GM23338 (cell line): ENCODE measurements at regions not wholly inside any gene's neighbourhood (a gene's known extent, or its start where the extent isn't known, plus 50 kb on each side); places are given as distances from the start of the nearest gene placed in this dataset.

ENCODE experiments used
- ATAC-seq: fragments of 200-7000 bp; cut with Tn5 transposase; 3 replicates; pipeline ENCODE4 v1.9.1; 2020
- DNase-seq: peaks from one replicate; pipeline ENCODE4 v3.0.0-alpha.2; 2015; ENCODE audit warnings: low spot score
- H2AFZ ChIP-seq: fragments of 200-600 bp; sonication (generic); 2 replicates; pipeline ENCODE4 v1.8.0; 2016; ENCODE audit warnings: antibody characterized with exemption, mild to moderate bottlenecking, moderate library complexity
- H3F3A ChIP-seq: fragments of 200-600 bp; sonication (generic); replicated peaks from 2 replicates; pipeline ENCODE4 v1.8.0; 2017; ENCODE audit warnings: antibody characterized with exemption, mixed run types, low read depth
- H3K27ac ChIP-seq: fragments of 200-600 bp; sonication (generic); 2 replicates; pipeline ENCODE4 v1.6.1; 2016; ENCODE audit warnings: low read depth
- H3K27me3 ChIP-seq: fragments of 200-600 bp; sonication (generic); 2 replicates; pipeline ENCODE4 v1.8.0; 2016; ENCODE audit warnings: mild to moderate bottlenecking, mixed run types, moderate library complexity; ENCODE audit not compliant: insufficient read depth
- H3K36me3 ChIP-seq: fragments of 200-600 bp; sonication (generic); 2 replicates; pipeline ENCODE4 v1.8.0; 2016; ENCODE audit warnings: mild to moderate bottlenecking; ENCODE audit not compliant: insufficient read depth
- H3K4me1 ChIP-seq: fragments of 200-600 bp; sonication (generic); 2 replicates; pipeline ENCODE4 v1.8.0; 2016; ENCODE audit warnings: mild to moderate bottlenecking, moderate library complexity; ENCODE audit not compliant: insufficient read depth
- H3K4me2 ChIP-seq: fragments of 200-600 bp; sonication (generic); 2 replicates; pipeline ENCODE4 v1.7.1; 2017; ENCODE audit warnings: mixed run types
- H3K4me3 ChIP-seq: fragments of 200-600 bp; sonication (generic); 2 replicates; pipeline ENCODE4 v1.6.1; 2016; ENCODE audit warnings: mixed run types
- H3K79me2 ChIP-seq: fragments of 200-600 bp; sonication (generic); replicated peaks from 2 replicates; pipeline ENCODE4 v1.8.0; 2017; ENCODE audit warnings: mild to moderate bottlenecking; ENCODE audit not compliant: insufficient read depth
- H3K9me2 ChIP-seq: fragments of 200-600 bp; sonication (generic); 2 replicates; pipeline ENCODE4 v1.8.0; 2017; ENCODE audit not compliant: insufficient read depth
- H4K20me1 ChIP-seq: fragments of 200-600 bp; sonication (generic); replicated peaks from 2 replicates; pipeline ENCODE4 v1.8.0; 2017; ENCODE audit warnings: mild to moderate bottlenecking; ENCODE audit not compliant: insufficient read depth
- H3K27ac Mint-ChIP-seq: 2 replicates; pipeline ENCODE4 v1.8.0; 2020; ENCODE audit warnings: inconsistent platforms, mild to moderate bottlenecking, moderate library complexity, mixed read lengths
- H3K27me3 Mint-ChIP-seq: 3 replicates; pipeline ENCODE4 v1.8.0; 2022; ENCODE audit warnings: low read depth, mild to moderate bottlenecking, moderate library complexity, mixed read lengths, inconsistent platforms; ENCODE audit not compliant: insufficient read depth, poor library complexity
- H3K36me3 Mint-ChIP-seq: 3 replicates; pipeline ENCODE4 v1.8.0; 2021; ENCODE audit warnings: low read depth, mild to moderate bottlenecking, inconsistent platforms, moderate library complexity, mixed read lengths
- H3K4me1 Mint-ChIP-seq: 3 replicates; pipeline ENCODE4 v1.8.0; 2020; ENCODE audit warnings: mild to moderate bottlenecking, inconsistent platforms, mixed read lengths
- H3K4me3 Mint-ChIP-seq: 3 replicates; pipeline ENCODE4 v1.8.0; 2021; ENCODE audit warnings: moderate library complexity, mild to moderate bottlenecking, inconsistent platforms, mixed read lengths
- H3K9me3 Mint-ChIP-seq: 3 replicates; pipeline ENCODE4 v1.8.0; 2020; ENCODE audit warnings: moderate library complexity, mild to moderate bottlenecking, inconsistent platforms, mixed read lengths
- CREB1 ChIP-seq: fragments of 250-450 bp; sonication (Bioruptor Pico); IDR thresholded peaks from 2 replicates; pipeline ENCODE4 v1.5.0; 2020; ENCODE audit warnings: low read depth, mild to moderate bottlenecking, moderate library complexity
- CTCF ChIP-seq, 2 experiments: fragments of 200-600 bp in 1 of 2; sonication (generic) in 1 of 2; conservative IDR thresholded peaks; 2 replicates each; pipeline versions ENCODE4 v1.5.1 to v1.6.1; 2016 to 2017; ENCODE audit warnings: antibody characterized with exemption in 2 of 2, low read depth in 2 of 2, mild to moderate bottlenecking in 2 of 2, moderate library complexity in 1 of 2
- EZH2 ChIP-seq: fragments of 200-600 bp; sonication (generic); IDR thresholded peaks from one replicate; pipeline ENCODE4 v1.8.0; 2017; ENCODE audit warnings: antibody characterized with exemption, mild to moderate bottlenecking, low read depth; ENCODE audit not compliant: unreplicated experiment
- EZH2phosphoT487 ChIP-seq: fragments of 200-600 bp; sonication (generic); IDR thresholded peaks from one replicate; pipeline ENCODE4 v1.8.1; 2018; ENCODE audit warnings: antibody characterized with exemption; ENCODE audit not compliant: unreplicated experiment
- JUNB ChIP-seq: IDR thresholded peaks from one replicate; pipeline ENCODE4 v1.6.1; 2016; ENCODE audit warnings: antibody characterized with exemption; ENCODE audit not compliant: unreplicated experiment
- NANOG ChIP-seq: IDR thresholded peaks from 2 replicates; pipeline ENCODE4 v1.6.1; 2016; ENCODE audit warnings: antibody characterized with exemption, borderline replicate concordance
- POLR2AphosphoS5 ChIP-seq: IDR thresholded peaks from 2 replicates; pipeline ENCODE4 v1.6.1; 2016; ENCODE audit warnings: antibody characterized with exemption, low read depth
- STAT1 ChIP-seq: IDR thresholded peaks from one replicate; pipeline ENCODE4 v1.6.1; 2016; ENCODE audit warnings: antibody characterized with exemption; ENCODE audit not compliant: unreplicated experiment
- TF ChIP-seq, protein P1 (sequence below): IDR thresholded peaks from 2 replicates; pipeline ENCODE4 v1.6.1; 2016; ENCODE audit warnings: antibody characterized with exemption
- TF ChIP-seq, protein P2 (sequence below): fragments of 250-450 bp; sonication (Bioruptor Pico); IDR thresholded peaks from 2 replicates; pipeline ENCODE4 v1.5.0; 2020; ENCODE audit warnings: mild to moderate bottlenecking, moderate library complexity

DNA sequence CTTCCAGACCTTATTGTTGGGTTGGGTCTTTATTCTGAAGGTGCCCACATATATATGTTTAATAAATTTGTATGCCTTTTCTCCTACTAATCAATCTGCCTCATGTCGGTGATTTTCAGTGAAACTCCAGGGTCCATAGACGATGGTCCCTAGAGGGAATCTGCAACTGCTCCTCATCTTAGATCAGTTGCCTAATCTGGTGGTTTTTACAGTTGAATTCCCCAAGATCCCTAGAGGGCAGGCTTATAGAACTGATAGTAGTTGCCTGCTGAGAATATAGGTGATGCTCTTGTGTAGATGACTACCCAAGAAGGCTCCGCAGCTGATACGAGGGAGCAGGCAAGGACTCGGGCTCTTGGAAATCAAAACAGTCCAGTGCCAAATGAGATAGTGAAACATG is 619.2 kb upstream of the C16orf82 start (continued):
- TF ChIP-seq EZH2phosphoT487 (no peak), NANOG (no peak), EZH2 (no peak), CREB1 (CRISPR knock-in tag) (no peak), JUNB (no peak)

DNA sequence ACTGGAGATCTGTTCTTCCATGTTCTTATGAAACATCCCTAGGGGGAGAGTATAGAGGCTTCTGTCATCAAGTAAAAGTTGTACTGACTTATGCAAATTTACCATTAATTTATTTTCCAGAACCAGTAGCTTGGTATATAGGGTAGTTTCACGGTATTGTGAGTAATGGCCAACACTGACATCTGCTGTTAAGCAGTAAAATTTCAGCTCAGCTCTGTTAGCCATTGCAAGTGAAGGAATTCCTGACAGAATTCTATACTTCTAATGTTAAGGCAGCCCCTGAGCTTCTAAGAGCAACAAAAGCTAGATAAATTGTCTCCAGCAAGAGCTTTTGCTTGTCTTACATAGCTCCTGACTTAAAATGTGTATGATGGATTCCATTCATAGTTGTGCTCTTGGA is 613.5 kb upstream of the C16orf82 start:
- Mint-ChIP-seq H3K9me3 (peaks cover 73% of the 10 kb centered on the region), H3K36me3 (peaks cover 7% of the 10 kb centered on the region; the same call in 2 of the 3 replicates), H3K27me3 (no peaks in the 10 kb centered on the region), H3K4me1 (no peaks in the 10 kb centered on the region), H3K4me3 (no peak overlapping the region), H3K27ac (no peak overlapping the region)
- Histone ChIP-seq H3K27me3 (no peaks in the 10 kb centered on the region), H2AFZ (no peak overlapping the region), H3K4me2 (no peak overlapping the region), H3F3A (no peaks in the 10 kb centered on the region), H3K9me2 (no peaks in the 10 kb centered on the region), H3K79me2 (no peaks in the 10 kb centered on the region), H3K4me1 (no peaks in the 10 kb centered on the region), H4K20me1 (no peaks in the 10 kb centered on the region), H3K36me3 (peaks cover 4% of the 10 kb centered on the region; the same call in 1 of the 2 replicates), H3K27ac (no peak overlapping the region), H3K4me3 (no peak overlapping the region)
- DNase-seq (peak; percentile 36), ATAC-seq (no peak)
- TF ChIP-seq CTCF (conservative IDR thresholded peaks at IDR 0.05; ENCODE audit: low read depth in 2 of 2) (peak; percentile 53), STAT1 (no peak), POLR2AphosphoS5 (no peak), JUNB (no peak), NANOG (no peak)
- TF ChIP-seq, protein P1, sequence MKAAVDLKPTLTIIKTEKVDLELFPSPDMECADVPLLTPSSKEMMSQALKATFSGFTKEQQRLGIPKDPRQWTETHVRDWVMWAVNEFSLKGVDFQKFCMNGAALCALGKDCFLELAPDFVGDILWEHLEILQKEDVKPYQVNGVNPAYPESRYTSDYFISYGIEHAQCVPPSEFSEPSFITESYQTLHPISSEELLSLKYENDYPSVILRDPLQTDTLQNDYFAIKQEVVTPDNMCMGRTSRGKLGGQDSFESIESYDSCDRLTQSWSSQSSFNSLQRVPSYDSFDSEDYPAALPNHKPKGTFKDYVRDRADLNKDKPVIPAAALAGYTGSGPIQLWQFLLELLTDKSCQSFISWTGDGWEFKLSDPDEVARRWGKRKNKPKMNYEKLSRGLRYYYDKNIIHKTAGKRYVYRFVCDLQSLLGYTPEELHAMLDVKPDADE: no peak
- TF ChIP-seq, protein P2, sequence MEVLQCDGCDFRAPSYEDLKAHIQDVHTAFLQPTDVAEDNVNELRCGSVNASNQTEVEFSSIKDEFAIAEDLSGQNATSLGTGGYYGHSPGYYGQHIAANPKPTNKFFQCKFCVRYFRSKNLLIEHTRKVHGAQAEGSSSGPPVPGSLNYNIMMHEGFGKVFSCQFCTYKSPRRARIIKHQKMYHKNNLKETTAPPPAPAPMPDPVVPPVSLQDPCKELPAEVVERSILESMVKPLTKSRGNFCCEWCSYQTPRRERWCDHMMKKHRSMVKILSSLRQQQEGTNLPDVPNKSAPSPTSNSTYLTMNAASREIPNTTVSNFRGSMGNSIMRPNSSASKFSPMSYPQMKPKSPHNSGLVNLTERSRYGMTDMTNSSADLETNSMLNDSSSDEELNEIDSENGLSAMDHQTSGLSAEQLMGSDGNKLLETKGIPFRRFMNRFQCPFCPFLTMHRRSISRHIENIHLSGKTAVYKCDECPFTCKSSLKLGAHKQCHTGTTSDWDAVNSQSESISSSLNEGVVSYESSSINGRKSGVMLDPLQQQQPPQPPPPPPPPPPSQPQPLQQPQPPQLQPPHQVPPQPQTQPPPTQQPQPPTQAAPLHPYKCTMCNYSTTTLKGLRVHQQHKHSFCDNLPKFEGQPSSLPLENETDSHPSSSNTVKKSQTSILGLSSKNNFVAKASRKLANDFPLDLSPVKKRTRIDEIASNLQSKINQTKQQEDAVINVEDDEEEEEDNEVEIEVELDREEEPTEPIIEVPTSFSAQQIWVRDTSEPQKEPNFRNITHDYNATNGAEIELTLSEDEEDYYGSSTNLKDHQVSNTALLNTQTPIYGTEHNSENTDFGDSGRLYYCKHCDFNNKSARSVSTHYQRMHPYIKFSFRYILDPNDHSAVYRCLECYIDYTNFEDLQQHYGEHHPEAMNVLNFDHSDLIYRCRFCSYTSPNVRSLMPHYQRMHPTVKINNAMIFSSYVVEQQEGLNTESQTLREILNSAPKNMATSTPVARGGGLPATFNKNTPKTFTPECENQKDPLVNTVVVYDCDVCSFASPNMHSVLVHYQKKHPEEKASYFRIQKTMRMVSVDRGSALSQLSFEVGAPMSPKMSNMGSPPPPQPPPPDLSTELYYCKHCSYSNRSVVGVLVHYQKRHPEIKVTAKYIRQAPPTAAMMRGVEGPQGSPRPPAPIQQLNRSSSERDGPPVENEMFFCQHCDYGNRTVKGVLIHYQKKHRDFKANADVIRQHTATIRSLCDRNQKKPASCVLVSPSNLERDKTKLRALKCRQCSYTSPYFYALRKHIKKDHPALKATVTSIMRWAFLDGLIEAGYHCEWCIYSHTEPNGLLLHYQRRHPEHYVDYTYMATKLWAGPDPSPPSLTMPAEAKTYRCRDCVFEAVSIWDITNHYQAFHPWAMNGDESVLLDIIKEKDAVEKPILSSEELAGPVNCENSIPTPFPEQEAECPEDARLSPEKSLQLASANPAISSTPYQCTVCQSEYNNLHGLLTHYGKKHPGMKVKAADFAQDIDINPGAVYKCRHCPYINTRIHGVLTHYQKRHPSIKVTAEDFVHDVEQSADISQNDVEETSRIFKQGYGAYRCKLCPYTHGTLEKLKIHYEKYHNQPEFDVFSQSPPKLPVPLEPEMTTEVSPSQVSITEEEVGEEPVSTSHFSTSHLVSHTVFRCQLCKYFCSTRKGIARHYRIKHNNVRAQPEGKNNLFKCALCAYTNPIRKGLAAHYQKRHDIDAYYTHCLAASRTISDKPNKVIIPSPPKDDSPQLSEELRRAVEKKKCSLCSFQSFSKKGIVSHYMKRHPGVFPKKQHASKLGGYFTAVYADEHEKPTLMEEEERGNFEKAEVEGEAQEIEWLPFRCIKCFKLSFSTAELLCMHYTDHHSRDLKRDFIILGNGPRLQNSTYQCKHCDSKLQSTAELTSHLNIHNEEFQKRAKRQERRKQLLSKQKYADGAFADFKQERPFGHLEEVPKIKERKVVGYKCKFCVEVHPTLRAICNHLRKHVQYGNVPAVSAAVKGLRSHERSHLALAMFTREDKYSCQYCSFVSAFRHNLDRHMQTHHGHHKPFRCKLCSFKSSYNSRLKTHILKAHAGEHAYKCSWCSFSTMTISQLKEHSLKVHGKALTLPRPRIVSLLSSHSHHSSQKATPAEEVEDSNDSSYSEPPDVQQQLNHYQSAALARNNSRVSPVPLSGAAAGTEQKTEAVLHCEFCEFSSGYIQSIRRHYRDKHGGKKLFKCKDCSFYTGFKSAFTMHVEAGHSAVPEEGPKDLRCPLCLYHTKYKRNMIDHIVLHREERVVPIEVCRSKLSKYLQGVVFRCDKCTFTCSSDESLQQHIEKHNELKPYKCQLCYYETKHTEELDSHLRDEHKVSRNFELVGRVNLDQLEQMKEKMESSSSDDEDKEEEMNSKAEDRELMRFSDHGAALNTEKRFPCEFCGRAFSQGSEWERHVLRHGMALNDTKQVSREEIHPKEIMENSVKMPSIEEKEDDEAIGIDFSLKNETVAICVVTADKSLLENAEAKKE: no peak
